ENCODE measurements at regions not wholly inside any gene's neighbourhood (a gene's known extent, or its start where the extent isn't known, plus 50 kb on each side); places are given as distances from the start of the nearest gene placed in this dataset.

DNA sequence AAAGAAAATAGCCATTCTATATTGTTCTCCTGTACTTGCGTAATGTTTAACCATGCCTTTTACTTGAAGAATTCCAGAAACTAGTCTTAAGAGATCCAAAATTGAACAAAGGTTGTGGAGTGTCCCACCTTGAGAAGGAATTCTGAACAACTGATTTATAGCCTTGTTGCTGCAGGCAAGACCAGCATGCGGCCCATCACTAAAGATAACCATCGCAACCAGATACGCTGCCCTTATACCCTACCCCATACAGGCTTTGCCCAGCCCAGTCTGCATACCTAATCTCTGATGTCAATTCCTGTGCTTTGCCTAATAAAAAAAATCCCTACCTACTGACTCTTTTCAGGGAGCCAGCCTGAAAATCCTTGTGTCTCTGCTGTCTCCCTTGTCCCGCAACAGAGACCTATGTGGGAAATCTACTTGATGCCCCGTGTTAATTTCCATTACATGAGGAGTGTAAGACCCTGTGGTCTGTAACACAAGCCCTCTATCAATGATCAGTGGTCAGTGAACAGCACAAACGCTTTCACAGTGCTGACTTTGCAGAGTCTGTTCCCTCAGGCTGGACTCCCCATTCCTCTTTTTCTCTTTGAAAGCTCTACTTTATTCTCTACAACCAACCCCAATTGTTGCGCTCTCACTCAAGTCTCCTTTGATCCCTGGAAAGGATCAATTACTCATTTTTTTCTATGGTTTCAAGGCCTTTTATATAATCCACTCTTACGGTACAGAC, 125.7 kb upstream of the BTBD3 start:
- TF ChIP-seq, protein P1, sequence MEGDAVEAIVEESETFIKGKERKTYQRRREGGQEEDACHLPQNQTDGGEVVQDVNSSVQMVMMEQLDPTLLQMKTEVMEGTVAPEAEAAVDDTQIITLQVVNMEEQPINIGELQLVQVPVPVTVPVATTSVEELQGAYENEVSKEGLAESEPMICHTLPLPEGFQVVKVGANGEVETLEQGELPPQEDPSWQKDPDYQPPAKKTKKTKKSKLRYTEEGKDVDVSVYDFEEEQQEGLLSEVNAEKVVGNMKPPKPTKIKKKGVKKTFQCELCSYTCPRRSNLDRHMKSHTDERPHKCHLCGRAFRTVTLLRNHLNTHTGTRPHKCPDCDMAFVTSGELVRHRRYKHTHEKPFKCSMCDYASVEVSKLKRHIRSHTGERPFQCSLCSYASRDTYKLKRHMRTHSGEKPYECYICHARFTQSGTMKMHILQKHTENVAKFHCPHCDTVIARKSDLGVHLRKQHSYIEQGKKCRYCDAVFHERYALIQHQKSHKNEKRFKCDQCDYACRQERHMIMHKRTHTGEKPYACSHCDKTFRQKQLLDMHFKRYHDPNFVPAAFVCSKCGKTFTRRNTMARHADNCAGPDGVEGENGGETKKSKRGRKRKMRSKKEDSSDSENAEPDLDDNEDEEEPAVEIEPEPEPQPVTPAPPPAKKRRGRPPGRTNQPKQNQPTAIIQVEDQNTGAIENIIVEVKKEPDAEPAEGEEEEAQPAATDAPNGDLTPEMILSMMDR (IDR thresholded peaks at IDR 0.05 in 2 of 3, conservative IDR thresholded peaks at IDR 0.05 in 1 of 3; ENCODE audit: control insufficient read depth in 2 of 3, extremely low read depth in 1 of 3, insufficient read depth in 1 of 3, low read depth in 3 of 3, low read length in 3 of 3) = no peak
- no peak for TF ChIP-seq SP1 (IDR thresholded peaks at IDR 0.05; ENCODE audit: low read depth, low read length)
- no peak for TF ChIP-seq NBN (IDR thresholded peaks at IDR 0.05)
- no peak for TF ChIP-seq POLR2A (IDR thresholded peaks at IDR 0.05; ENCODE audit: low read depth, low read length)
- no peak for TF ChIP-seq KDM1A (IDR thresholded peaks at IDR 0.05; ENCODE audit: borderline replicate concordance)
- no peak for TF ChIP-seq SPI1 (IDR thresholded peaks at IDR 0.05; ENCODE audit: borderline replicate concordance, insufficient read depth, low read depth, low read length)
- TF ChIP-seq ASH2L (IDR thresholded peaks at IDR 0.05; ENCODE audit: borderline replicate concordance, low read depth) = no peak
- TF ChIP-seq CREM (IDR thresholded peaks at IDR 0.05; ENCODE audit: low read depth) = no peak
- no peak for TF ChIP-seq TARDBP (IDR thresholded peaks at IDR 0.05; ENCODE audit: borderline replicate concordance)
- TF ChIP-seq, protein P2, sequence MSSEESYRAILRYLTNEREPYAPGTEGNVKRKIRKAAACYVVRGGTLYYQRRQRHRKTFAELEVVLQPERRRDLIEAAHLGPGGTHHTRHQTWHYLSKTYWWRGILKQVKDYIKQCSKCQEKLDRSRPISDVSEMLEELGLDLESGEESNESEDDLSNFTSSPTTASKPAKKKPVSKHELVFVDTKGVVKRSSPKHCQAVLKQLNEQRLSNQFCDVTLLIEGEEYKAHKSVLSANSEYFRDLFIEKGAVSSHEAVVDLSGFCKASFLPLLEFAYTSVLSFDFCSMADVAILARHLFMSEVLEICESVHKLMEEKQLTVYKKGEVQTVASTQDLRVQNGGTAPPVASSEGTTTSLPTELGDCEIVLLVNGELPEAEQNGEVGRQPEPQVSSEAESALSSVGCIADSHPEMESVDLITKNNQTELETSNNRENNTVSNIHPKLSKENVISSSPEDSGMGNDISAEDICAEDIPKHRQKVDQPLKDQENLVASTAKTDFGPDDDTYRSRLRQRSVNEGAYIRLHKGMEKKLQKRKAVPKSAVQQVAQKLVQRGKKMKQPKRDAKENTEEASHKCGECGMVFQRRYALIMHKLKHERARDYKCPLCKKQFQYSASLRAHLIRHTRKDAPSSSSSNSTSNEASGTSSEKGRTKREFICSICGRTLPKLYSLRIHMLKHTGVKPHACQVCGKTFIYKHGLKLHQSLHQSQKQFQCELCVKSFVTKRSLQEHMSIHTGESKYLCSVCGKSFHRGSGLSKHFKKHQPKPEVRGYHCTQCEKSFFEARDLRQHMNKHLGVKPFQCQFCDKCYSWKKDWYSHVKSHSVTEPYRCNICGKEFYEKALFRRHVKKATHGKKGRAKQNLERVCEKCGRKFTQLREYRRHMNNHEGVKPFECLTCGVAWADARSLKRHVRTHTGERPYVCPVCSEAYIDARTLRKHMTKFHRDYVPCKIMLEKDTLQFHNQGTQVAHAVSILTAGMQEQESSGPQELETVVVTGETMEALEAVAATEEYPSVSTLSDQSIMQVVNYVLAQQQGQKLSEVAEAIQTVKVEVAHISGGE (CRISPR knock-in tag; IDR thresholded peaks at IDR 0.05) = no peak
- no peak for TF ChIP-seq SIX5 (IDR thresholded peaks at IDR 0.05; ENCODE audit: low read depth, low read length, severe bottlenecking)
- no peak for TF ChIP-seq MXI1 (IDR thresholded peaks at IDR 0.05; ENCODE audit: low read depth, low read length)

Measured in GM12878 (cell line).